ENCODE measurements at regions not wholly inside any gene's neighbourhood (a gene's known extent, or its start where the extent isn't known, plus 50 kb on each side); places are given as distances from the start of the nearest gene placed in this dataset.

DNA sequence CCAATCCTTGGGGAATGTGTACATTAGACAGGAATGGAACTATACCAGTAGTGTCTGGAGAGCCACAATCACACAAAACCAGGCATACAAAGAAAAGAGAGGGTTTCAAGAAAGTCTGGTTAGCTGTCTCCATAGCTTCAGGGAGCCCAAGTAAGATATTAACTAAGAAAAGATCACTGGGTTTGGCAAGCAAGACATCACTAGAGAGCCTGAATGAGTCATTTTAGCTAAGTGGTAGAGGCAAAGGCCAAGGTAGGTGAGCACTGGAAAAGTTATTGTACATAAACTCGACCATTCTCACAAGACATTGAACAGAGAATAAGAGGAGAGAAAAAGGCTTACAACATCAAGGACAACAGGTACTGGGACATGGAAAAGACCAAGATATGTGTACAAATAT, 143.8 kb upstream of the ARL4C start:
- no peak for DNase-seq

- DNase-seq, result no peak
Measured at GRCh38 chr2:234638966-234639365, 142.1 kb upstream of the ARL4C start.

DNA sequence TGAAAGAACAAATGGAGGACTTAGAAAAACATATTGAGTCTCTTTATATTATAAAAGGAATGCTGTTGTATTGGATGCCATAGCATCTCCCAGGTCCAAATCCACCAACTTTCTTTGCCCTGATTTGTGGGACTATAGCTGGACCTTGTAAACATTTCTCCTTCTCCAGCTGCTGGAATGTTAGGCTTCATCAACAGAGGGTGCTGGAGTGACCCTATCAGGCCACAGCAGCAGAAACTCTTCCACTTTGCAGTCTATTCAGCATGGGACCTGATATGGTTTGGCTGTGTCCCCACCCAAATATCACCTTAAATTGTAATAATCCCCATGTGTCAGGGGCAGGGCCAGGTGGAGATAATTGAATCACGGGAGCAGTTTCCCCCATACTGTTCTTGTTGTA, 138.4 kb upstream of the ARL4C start:
- DNase-seq, result no peak

GRCh38 chr2:234633581-234634230, 136.8 kb upstream of the ARL4C start:
- no peak for DNase-seq

- no peak for DNase-seq
Measured at GRCh38 chr2:234632527-234633391, 135.9 kb upstream of the ARL4C start.

DNA sequence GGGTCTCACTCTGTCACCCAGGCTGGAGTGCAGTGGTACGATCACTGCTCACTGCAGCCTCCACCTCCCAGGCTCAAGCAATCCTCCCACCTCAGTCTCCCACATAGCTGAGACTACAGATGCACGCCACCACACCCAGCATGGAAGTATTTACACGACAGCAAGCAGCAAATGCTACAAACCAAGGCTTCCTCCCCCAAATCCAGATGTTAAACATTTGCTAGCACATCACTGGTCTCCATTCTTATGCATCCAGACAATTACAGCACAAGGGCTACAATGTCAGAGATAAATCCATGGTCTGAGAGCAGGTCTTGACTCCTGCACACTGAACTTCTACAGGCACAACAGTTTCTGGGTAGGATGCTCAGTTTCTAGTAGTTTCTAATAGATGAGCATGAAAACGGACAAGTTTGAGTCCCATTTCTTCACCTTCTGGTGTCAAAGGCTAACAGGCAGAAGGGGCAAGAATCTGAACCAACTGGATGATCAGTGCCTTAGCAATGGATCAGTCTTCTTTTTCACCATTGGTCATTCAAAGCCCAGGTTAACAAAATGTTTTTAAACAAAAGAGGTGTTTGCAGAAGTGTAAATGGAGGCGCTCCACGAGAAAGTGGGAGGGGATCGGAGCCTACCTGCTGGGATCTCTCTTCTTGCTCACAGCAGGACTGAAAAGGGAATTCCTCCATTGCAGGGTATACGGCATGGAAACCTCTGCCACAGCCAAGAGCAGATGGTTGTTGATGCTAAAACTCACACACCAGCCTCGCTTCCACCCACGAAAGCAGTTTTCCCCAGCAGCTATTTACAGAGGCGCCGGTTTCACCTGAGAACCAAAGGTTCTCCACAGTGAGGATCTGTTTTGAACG, 135.0 kb upstream of the ARL4C start:
- no peak for DNase-seq

DNA sequence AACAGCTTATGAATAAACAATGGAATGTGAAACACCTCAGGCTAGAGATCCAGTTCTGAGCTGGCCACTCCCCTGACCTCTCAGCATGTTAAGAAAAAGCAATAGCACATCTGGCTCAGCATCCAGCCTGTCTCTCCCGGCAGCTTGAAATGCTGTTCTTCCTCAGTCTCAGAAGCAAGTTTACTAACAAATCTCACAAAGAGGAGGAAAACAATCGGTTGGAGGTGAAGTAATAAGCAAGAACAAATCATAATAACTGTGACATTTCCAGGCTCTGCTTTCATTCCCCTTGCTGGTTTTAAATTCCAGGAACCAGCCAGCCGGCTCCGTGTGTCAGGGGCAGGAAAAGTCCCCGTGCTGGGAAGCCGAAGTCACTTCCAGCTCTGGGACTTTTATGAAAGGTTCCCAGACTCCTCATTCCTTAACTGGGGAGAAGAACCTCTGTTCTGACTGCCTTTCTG, 133.9 kb upstream of the ARL4C start:
- DNase-seq, result no peak

DNA sequence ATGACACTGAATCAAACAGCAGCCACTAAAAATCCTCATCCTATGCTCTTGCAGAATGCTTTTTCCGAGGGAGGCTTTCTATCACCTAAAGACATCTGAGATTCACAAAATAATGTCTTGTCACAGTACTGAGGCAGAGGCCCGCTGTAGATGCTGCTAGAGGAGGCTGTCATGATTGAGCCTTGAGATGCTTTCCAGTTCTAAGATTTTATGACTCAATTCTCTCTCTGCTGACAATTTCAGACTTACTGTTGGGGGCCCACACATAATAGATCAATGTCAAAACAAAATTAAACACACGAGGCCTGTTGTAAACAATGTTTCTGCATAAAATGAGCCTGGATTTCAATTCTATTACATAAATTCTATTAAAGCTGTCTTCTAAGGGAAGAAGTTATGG, 132.7 kb upstream of the ARL4C start:
- no peak for DNase-seq

DNA sequence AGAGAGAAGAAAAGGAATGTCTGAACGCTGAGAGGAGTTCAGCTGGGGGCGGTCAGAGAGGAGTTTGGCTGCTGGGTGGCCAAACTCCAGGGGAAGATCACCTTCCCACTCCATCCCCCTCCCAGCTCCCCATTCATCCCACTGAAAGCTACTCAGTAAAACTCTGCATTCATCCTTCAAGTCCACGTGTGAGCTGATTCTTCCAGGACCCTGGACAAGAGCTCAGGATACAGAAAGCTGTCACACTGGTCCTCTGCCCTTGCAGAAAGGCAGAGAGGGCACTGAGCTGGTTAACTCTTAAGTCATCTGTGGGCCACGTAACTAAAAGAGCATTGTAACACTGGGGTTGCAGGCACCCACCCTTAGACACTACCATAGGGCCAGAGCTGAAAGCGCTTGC, 132.1 kb upstream of the ARL4C start:
- DNase-seq, result no peak

- DNase-seq, result no peak
Measured at GRCh38 chr2:234627308-234627707, 130.4 kb upstream of the ARL4C start.

DNA sequence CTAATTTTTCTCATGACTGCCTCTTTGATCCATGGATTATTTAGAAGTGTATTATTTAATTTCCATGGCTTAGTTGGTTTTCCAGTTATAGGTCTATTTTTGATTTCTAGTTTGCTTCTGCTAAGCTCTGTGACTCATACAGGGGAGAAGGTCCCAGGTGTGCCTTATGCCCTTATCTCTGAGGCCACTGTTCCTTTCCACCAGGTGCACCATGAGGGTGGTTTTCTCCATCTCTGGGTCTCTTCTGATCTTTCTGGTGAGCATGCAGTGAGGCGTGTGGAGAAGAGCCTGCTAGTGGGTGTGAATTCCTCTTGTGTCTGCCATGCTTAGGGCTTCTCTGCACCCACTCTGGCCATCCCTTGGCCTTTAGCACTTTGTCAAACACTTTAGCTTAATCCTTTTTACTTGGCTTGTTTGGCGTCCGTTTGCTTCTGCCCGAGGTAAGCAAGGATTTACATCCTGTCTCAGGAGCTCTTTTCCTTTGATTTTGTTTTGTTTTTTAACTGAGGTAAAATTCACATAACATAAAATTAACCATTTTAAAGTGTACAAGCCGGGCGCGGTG, 129.8 kb upstream of the ARL4C start:
- DNase-seq, result no peak

GRCh38 chr2:234625626-234626250, 128.9 kb upstream of the ARL4C start:
- no peak for DNase-seq

DNA sequence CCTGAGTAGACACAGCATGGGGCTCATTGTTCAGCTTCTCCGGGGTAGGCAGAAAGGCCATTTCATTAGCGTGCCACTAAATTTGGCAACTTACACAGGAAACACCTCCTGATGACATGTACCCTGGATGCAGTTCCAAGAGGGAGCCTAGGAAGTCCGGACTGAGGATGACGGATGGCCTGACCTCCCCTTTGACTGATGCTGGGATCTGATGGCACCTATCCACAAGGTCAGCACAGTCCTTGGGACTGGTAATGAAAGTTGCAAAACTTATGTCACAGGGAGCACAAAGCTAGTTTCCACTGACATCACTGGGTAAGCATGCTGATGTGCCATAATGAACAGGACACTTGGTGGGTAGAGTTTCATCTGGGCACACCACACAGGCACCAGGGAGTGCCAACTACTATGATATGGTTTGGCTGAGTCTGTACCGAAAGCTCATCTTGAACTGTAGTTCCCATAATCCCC, 126.7 kb upstream of the ARL4C start:
- DNase-seq, result no peak

DNA sequence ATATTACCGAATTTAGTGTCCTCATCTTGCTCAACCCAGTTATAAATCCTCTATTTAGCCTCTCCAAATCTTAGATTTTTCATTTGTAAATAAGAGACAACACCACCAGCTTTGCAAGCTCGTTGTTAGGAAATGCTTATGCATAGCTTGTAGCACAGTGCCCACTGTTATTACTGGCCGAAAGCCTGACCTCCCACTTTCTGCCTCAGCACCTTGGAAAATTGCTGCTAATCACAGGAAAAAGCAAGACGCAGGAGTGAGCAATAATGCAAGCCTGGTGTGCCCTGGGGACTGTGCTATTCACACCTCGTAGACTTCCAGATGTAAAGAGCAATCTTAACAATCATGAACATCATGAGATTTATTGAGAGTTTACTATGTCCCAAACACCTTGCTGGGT, 124.2 kb upstream of the ARL4C start:
- no peak for DNase-seq

DNA sequence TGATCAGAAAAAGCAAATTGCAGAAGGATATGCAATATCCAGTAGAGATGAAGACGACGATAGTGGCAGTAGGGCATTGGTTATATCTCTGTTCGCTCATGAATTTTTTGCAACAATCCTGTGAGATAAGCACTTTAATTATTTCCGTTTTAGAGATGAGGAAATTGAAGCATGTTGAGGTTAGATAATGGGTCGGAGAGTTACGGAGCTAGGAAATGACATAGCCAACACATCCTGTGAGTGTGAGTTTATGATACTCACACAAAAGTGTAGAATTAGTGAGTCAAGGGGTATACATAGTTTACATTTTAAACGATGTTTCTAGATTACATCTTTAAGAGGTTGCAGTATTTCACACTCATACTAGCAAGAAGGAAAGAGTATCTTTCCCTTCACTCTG, 123.1 kb upstream of the ARL4C start:
- DNase-seq, result no peak

DNA sequence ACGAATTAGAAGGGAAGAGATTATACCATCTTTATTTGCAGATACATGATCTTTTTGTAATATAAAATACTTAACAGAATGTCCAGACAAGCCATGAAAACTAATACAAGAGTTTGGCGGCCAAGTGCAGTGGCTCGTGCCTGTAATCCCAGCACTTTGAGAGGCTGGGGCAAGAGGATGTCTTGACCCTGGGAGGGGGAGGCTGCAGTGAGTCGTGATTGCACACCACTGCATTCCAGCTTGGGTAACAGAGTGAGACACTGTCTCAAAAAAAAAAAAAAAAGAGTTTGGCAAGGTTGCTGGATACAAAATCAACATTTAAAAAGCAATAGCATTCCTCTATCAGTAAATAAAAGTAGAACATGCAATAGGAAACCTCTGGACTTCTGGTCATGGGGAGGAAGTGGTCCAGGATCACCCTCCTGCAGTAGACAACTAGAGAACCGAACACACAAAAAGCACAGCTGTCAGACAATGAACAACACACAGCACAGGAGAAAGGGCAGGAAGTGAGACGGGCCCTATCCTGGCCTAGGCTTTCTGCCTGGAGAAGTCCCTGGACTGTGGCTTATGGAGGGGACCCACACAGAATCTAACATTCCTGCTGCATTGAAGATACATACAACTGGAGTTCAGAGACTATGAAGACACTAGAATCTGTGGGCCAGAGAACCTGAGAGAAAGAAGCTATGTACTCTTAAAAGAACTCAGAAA, 118.9 kb upstream of the ARL4C start:
- no peak for DNase-seq

DNA sequence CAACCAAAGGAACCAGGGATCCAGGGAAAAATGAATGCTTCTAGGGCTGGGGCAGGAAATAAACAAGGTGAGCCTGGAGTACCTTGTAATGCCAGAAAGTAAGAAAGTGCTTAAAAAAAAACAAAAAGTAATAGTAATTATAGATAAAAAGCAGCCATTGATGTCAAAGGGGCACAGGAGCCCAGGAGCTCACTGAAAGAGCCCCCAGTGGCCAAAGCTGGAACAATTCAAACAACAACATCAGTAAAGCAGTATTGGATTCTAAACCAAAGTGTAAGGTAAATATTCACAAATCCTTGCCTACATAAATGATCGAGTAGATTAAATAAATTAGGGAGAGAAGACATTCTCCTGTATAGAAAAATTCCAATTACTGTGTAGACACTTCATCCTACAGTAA, 114.3 kb upstream of the ARL4C start:
- DNase-seq, result no peak

GRCh38 chr2:234608946-234609345, 112.1 kb upstream of the ARL4C start:
- no peak for DNase-seq

DNA sequence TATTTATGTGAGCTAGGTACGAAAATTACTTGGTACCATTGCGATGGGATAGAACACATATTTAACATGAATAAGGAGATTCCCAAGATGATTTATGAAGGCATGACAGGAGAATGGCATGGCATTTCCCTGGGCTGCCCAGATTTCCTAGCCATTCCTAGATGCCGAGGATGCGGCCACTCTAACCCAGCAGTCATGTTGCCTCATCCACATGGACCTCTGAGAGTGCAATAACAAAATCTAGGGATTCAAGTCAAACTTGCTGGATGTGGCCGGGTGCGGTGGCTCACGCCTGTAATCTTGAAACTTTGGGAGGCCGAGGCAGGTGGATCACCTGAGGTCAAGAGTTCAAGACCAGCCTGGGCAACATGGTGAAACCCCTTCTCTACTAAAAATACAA, 110.8 kb upstream of the ARL4C start:
- DNase-seq, result no peak

DNA sequence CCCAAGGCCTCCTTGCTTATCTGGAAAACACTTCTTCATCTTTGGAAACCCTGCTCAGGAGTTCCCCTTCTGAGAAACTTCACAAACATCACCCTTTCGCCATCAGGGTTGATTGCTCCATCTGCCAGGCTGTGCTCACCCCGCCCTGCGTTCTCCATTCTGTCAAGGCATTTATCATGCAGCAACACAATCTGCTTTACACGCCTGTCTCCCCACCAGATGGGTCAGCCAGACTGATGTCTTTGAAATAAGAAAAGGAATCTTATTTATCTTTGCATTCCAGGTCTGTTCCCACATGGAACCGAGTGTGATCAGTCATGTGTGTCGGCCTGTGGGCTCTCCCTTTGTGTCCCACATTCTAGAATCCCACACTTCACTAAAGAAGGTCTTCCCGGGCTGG, 110.0 kb upstream of the ARL4C start:
- DNase-seq, result no peak

DNA sequence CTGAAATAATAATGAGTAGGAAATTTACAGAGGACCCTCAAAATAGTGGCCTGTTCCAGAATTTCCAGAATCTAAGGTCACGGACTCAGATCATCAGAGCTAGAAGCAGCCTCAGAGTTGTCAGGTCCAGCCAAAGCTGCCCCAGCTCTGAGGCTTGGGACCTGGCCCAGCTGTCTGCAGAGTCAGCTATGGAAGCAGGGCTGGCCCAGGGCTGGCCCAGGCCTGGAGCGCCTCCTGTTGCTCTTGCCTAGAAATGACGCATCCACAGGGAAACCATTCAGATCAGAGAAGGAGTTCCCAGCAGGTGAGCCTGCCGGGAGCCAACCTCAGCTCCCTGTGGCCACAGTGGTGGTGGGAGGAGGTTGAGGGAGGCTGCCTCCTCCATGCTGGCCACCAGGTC, 106.7 kb upstream of the ARL4C start:
- DNase-seq, result no peak
